Epithelial cell of esophagus (primary cell): ENCODE measurements at regions not wholly inside any gene's neighbourhood (a gene's known extent, or its start where the extent isn't known, plus 50 kb on each side); places are given as distances from the start of the nearest gene placed in this dataset.

Source experiments
- DNase-seq: peaks from one replicate; pipeline ENCODE4 v3.0.0; 2010; ENCODE audit warnings: low read depth
- H3K4me3 ChIP-seq: 2 replicates; pipeline ENCODE4 v1.5.1; 2011; ENCODE audit warnings: mild to moderate bottlenecking, low read length, control low read depth
- TF ChIP-seq, protein P1 (sequence below): IDR thresholded peaks from 2 replicates; pipeline ENCODE4 v1.5.1; 2011; ENCODE audit warnings: low read depth, mild to moderate bottlenecking, low read length, control low read depth, inconsistent platforms; ENCODE audit not compliant: insufficient read depth; ENCODE audit errors: missing control alignments

DNA sequence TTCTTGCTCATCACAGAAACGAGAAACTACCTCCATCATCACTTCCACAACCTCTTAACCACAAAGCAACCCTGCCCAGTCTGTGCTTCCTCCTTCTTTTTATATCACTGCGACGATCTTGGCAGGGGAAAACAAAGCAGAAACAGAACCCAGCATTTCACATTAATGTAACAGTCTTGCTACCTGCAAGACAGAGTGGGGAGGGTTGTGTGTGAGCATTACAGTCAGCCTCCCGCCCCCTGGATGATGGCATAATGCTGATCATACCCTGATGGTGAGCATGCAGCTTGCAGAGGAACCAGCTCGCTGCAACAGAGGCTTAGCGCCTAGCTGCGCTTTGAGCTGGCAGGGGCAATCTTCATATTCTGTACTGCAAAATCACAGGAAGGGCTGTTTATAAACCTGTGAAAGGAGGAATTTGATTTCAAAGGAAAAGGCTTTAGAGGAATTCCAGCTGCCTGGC is 376.1 kb downstream of the IRS1 start:
- H3K4me3 ChIP-seq: no peak overlapping the region
- TF ChIP-seq, protein P1, sequence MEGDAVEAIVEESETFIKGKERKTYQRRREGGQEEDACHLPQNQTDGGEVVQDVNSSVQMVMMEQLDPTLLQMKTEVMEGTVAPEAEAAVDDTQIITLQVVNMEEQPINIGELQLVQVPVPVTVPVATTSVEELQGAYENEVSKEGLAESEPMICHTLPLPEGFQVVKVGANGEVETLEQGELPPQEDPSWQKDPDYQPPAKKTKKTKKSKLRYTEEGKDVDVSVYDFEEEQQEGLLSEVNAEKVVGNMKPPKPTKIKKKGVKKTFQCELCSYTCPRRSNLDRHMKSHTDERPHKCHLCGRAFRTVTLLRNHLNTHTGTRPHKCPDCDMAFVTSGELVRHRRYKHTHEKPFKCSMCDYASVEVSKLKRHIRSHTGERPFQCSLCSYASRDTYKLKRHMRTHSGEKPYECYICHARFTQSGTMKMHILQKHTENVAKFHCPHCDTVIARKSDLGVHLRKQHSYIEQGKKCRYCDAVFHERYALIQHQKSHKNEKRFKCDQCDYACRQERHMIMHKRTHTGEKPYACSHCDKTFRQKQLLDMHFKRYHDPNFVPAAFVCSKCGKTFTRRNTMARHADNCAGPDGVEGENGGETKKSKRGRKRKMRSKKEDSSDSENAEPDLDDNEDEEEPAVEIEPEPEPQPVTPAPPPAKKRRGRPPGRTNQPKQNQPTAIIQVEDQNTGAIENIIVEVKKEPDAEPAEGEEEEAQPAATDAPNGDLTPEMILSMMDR: no peak
- DNase-seq: peak; percentile 60

- H3K4me3 ChIP-seq: no peak overlapping the region
- peak; percentile 31 for DNase-seq
- TF ChIP-seq, protein P1: no peak
Measured at GRCh38 chr2:226420646-226421045, 379.0 kb downstream of the IRS1 start.

- no peak overlapping the region for H3K4me3 ChIP-seq
- no peak for DNase-seq
- TF ChIP-seq, protein P1: no peak
Measured at GRCh38 chr2:226418521-226418920, 381.1 kb downstream of the IRS1 start.

DNA sequence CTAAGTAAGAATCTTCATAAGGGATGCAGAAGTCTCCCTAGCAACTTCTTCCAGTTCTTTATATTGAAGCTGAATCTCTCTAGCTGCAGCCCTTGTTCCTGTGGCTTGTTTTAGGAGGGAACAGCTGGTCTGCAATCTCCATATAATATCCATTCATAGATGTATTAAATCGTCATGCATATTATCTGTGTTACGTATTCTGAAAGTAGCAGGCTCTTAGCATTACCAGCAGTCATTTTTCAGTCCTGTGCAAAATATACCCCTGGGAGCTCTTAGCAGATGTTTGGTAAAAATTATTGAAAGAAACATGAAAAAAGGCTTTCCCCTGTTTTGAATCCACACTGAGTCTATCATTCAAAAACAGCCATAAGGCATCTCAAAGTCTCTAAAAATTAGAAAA is 385.3 kb downstream of the IRS1 start:
- H3K4me3 ChIP-seq: no peak overlapping the region
- DNase-seq: no peak
- TF ChIP-seq, protein P1: no peak

GRCh38 chr2:226413498-226414130 is 386.0 kb downstream of the IRS1 start:
- no peak overlapping the region for H3K4me3 ChIP-seq
- TF ChIP-seq, protein P1: no peak
- DNase-seq: no peak

DNA sequence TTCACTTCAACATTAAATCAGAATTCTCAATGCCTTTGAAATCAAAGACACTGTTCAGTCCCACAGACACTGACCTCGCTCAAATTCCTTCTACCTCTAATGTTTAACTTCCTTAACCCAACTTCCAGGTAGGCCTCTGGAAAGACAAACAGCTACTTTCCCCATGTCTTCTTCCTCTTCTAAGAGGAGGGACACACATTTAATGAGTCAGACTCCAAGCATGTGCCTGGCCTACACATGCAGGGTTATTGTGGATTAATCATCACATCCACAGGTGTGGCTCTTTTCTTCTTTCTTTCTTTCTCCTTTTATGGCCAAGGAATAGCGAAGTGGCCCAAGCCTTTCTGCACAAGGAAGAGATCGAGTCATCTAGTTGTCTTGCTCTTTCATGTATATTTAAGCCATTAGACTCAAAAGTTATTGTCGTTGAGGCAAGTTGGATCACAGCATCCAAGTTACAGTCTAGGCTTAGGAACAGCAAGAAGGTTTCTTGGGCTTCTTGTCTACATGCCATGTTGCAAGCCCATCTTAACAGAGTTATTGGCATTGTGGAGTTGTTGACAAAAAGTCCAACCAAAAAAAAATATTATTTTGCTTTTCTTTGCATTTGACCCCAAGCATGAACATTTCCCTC is 387.8 kb downstream of the IRS1 start:
- TF ChIP-seq, protein P1: no peak
- peak; percentile 96 for DNase-seq

DNA sequence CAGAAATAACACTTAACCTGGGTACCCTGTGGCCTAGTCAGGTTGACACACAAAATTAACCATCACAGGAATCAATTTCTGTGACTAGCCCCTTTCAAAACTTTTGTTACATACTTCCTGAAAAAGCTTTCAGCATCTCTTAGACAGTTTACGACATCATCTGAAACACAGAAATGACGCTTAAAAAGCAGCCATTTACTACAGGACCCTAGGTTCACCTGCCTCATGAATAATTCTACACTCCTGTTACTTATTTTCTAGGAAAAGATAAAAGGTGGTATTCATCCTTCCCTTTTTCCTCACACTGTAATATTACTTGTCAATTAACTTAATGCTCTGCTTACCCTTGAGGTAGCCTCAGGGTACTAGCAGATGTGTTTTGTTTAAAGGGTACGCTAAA is 388.4 kb downstream of the IRS1 start:
- TF ChIP-seq, protein P1: no peak
- H3K4me3 ChIP-seq: no peak overlapping the region
- no peak for DNase-seq

More for the DNA sequence above, 387.8 kb downstream of the IRS1 start:
- H3K4me3 ChIP-seq: no peak overlapping the region
